HG02678 (cell line): ENCODE measurements at regions not wholly inside any gene's neighbourhood (a gene's known extent, or its start where the extent isn't known, plus 50 kb on each side); places are given as distances from the start of the nearest gene placed in this dataset.
"Not testable (repeated sequence)": the region's sequence is repeated elsewhere in the genome, so short reads cannot be mapped to it uniquely, and the experiment has no call there.

Experiments
- ATAC-seq: cut with Tn5 transposase; IDR thresholded peaks from one replicate; pipeline ENCODE4 v1.9.1; 2021; ENCODE audit warnings: mild to moderate bottlenecking, moderate library complexity; ENCODE audit not compliant: unreplicated experiment

GRCh38 chr4:162847945-162848549, 318.6 kb downstream of the NAF1 start:
- ATAC-seq, result peak; percentile 70

- ATAC-seq, result no peak
Measured at GRCh38 chr4:162841753-162842152, 324.9 kb downstream of the NAF1 start.

GRCh38 chr4:162839814-162840213, 326.9 kb downstream of the NAF1 start:
- ATAC-seq, result no peak

GRCh38 chr4:162838671-162839070, 328.0 kb downstream of the NAF1 start:
- ATAC-seq, result no peak

- no peak for ATAC-seq
Measured at GRCh38 chr4:162837679-162838078, 329.0 kb downstream of the NAF1 start.

GRCh38 chr4:162837241-162837640, 329.4 kb downstream of the NAF1 start:
- no peak for ATAC-seq

GRCh38 chr4:162836773-162837172, 329.9 kb downstream of the NAF1 start:
- no peak for ATAC-seq

- not testable (repeated sequence) for ATAC-seq
Measured at GRCh38 chr4:162836258-162836657, 330.4 kb downstream of the NAF1 start.

- no peak for ATAC-seq
Measured at GRCh38 chr4:162830899-162831298, 335.8 kb downstream of the NAF1 start.

- not testable (repeated sequence) for ATAC-seq
Measured at GRCh38 chr4:162817374-162817773, 349.3 kb downstream of the NAF1 start.

GRCh38 chr4:162804351-162804924, 362.3 kb downstream of the NAF1 start:
- no peak for ATAC-seq

- peak; percentile 67 for ATAC-seq
Measured at GRCh38 chr4:162803378-162803777, 363.3 kb downstream of the NAF1 start.

- no peak for ATAC-seq
Measured at GRCh38 chr4:162797108-162797507, 369.6 kb downstream of the NAF1 start.

- no peak for ATAC-seq
Measured at GRCh38 chr4:162793571-162793970, 373.1 kb downstream of the NAF1 start.

- ATAC-seq, result no peak
Measured at GRCh38 chr4:162793004-162793403, 373.7 kb downstream of the NAF1 start.

GRCh38 chr4:162791226-162791625, 375.5 kb downstream of the NAF1 start:
- ATAC-seq, result no peak

GRCh38 chr4:162787120-162787519, 379.6 kb downstream of the NAF1 start:
- no peak for ATAC-seq

GRCh38 chr4:162782778-162783525, 383.7 kb downstream of the NAF1 start:
- no peak for ATAC-seq

GRCh38 chr4:162782096-162782777, 384.5 kb downstream of the NAF1 start:
- ATAC-seq, result no peak

GRCh38 chr4:162770761-162771490, 395.8 kb downstream of the NAF1 start:
- ATAC-seq, result peak; percentile 65

- ATAC-seq, result no peak
Measured at GRCh38 chr4:162767083-162767482, 399.6 kb downstream of the NAF1 start.
